ENCODE measurements at regions not wholly inside any gene's neighbourhood (a gene's known extent, or its start where the extent isn't known, plus 50 kb on each side); places are given as distances from the start of the nearest gene placed in this dataset.
"Not testable (repeated sequence)": the region's sequence is repeated elsewhere in the genome, so short reads cannot be mapped to it uniquely, and the experiment has no call there.

- no peak for TF ChIP-seq CTCF (conservative IDR thresholded peaks at IDR 0.05; ENCODE audit: low read depth, low read length)
- H3K4me3 ChIP-seq (ENCODE audit: low read length), result no peak overlapping the region
- DNase-seq (ENCODE audit: low read depth), result no peak
These were observed 558.7 kb upstream of the NECTIN3 start for GRCh38 chr3:110512961-110513360.

GRCh38 chr3:110518031-110518430 is 553.6 kb upstream of the NECTIN3 start:
- TF ChIP-seq CTCF (conservative IDR thresholded peaks at IDR 0.05; ENCODE audit: low read depth, low read length), result no peak
- no peak for DNase-seq (ENCODE audit: low read depth)

GRCh38 chr3:110519071-110519470 is 552.5 kb upstream of the NECTIN3 start:
- no peak overlapping the region for H3K4me3 ChIP-seq (ENCODE audit: low read length)
- no peak for TF ChIP-seq CTCF (conservative IDR thresholded peaks at IDR 0.05; ENCODE audit: low read depth, low read length)
- DNase-seq (ENCODE audit: low read depth), result no peak

More at GRCh38 chr3:110518031-110518430, 553.6 kb upstream of the NECTIN3 start:
- no peak overlapping the region for H3K4me3 ChIP-seq (ENCODE audit: low read length)

GRCh38 chr3:110521019-110521418 is 550.6 kb upstream of the NECTIN3 start:
- TF ChIP-seq CTCF (conservative IDR thresholded peaks at IDR 0.05; ENCODE audit: low read depth, low read length), result no peak
- H3K4me3 ChIP-seq (ENCODE audit: low read length), result no peak overlapping the region
- DNase-seq (ENCODE audit: low read depth), result peak; percentile 61

GRCh38 chr3:110525558-110526064 is 546.0 kb upstream of the NECTIN3 start:
- H3K4me3 ChIP-seq (ENCODE audit: low read length); DNase-seq (ENCODE audit: low read depth): not testable (repeated sequence)

- no peak overlapping the region for H3K4me3 ChIP-seq (ENCODE audit: low read length)
- peak; percentile 94 for DNase-seq (ENCODE audit: low read depth)
- no peak for TF ChIP-seq CTCF (conservative IDR thresholded peaks at IDR 0.05; ENCODE audit: low read depth, low read length)
These were observed 544.6 kb upstream of the NECTIN3 start for GRCh38 chr3:110526777-110527727.

GRCh38 chr3:110528305-110529121 is 543.1 kb upstream of the NECTIN3 start:
- DNase-seq (ENCODE audit: low read depth), result no peak
- TF ChIP-seq CTCF (conservative IDR thresholded peaks at IDR 0.05; ENCODE audit: low read depth, low read length), result no peak
- no peak overlapping the region for H3K4me3 ChIP-seq (ENCODE audit: low read length)
